CD4-positive, CD25-positive, alpha-beta regulatory T cell (primary cell): ENCODE measurements at regions not wholly inside any gene's neighbourhood (a gene's known extent, or its start where the extent isn't known, plus 50 kb on each side); places are given as distances from the start of the nearest gene placed in this dataset.

Experiments
- ATAC-seq, 2 donors: fragments of 150-1000 bp; cut with Tn5 transposase; one replicate each; pipeline ENCODE4 v1.10.0; 2021; ENCODE audit warnings: low read depth in 2 of 2, moderate number of reproducible peaks in 2 of 2, moderate library complexity in 1 of 2
- DNase-seq, 3 donors: peaks; one replicate each; pipeline versions ENCODE4 v3.0.0 to v3.0.0-alpha.2; 2012 to 2022; ENCODE audit warnings: mixed read lengths in 1 of 3
- H3K27ac ChIP-seq: one replicate; pipeline ENCODE4 v1.7.0; 2013; ENCODE audit warnings: mild to moderate bottlenecking, low read length; ENCODE audit not compliant: insufficient read depth, poor library complexity, severe bottlenecking
- H3K27me3 ChIP-seq: one replicate; pipeline ENCODE4 v1.7.0; 2013; ENCODE audit warnings: low read length; ENCODE audit not compliant: control insufficient read depth, insufficient read depth
- H3K36me3 ChIP-seq: one replicate; pipeline ENCODE4 v1.7.0; 2013; ENCODE audit warnings: mild to moderate bottlenecking, low read length, moderate library complexity; ENCODE audit not compliant: control insufficient read depth, insufficient read depth
- H3K4me1 ChIP-seq: 2 replicates; pipeline ENCODE4 v1.7.0; 2013; ENCODE audit warnings: mild to moderate bottlenecking, low read length; ENCODE audit not compliant: insufficient read depth, control insufficient read depth, poor library complexity, severe bottlenecking
- H3K4me3 ChIP-seq: one replicate; pipeline ENCODE4 v1.7.0; 2013; ENCODE audit warnings: low read depth, mild to moderate bottlenecking, low read length, moderate library complexity
- H3K9me3 ChIP-seq, 2 experiments: 1 replicate in 1 of 2; 2 replicates in 1 of 2; pipeline ENCODE4 v1.7.0; 2013; ENCODE audit warnings: low read length in 2 of 2, mild to moderate bottlenecking in 1 of 2, moderate library complexity in 1 of 2; ENCODE audit not compliant: control insufficient read depth in 2 of 2
- H3K27ac Mint-ChIP-seq, 3 donors: one replicate each; pipeline ENCODE4 v1.8.0; 2020 to 2022; ENCODE audit warnings: mild to moderate bottlenecking in 3 of 3, mixed read lengths in 3 of 3, moderate library complexity in 2 of 3
- H3K27me3 Mint-ChIP-seq: one replicate; pipeline ENCODE4 v1.8.0; 2022; ENCODE audit warnings: mild to moderate bottlenecking, mixed read lengths
- H3K36me3 Mint-ChIP-seq: one replicate; pipeline ENCODE4 v1.8.0; 2020; ENCODE audit warnings: mixed read lengths
- H3K4me1 Mint-ChIP-seq, 4 donors: one replicate each; pipeline ENCODE4 v1.8.0; 2020 to 2022; ENCODE audit warnings: mixed read lengths in 4 of 4, mild to moderate bottlenecking in 1 of 4
- H3K4me3 Mint-ChIP-seq, 4 donors: one replicate each; pipeline ENCODE4 v1.8.0; 2020 to 2022; ENCODE audit warnings: mild to moderate bottlenecking in 4 of 4, mixed read lengths in 4 of 4, moderate library complexity in 3 of 4
- H3K9me3 Mint-ChIP-seq, 7 donors: one replicate each; pipeline ENCODE4 v1.8.0; 2020 to 2022; ENCODE audit warnings: mixed read lengths in 7 of 7, mild to moderate bottlenecking in 3 of 7, moderate library complexity in 2 of 7

DNA sequence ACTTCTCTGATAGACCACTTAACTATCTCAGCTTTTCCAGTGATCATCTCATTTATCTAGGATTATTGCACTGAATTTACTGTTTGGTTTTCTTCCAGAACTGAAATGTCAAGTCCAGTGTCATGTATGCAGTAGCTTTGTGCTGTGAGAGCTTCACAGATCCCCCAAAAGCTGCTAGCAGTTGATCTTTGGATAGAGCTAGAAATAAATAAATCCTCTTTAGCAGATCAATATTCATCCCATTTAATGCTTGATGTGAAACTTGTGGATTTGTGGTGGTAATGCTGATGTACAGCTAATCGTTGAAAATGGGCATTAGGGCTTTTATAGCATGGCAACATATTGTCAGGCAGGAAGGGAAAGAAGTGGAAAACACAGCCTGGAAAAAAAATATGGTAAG, 509.6 kb upstream of the FAM241A start:
- Mint-ChIP-seq H3K27me3 (no peaks in the 10 kb centered on the region), H3K4me1 (no peaks in the 10 kb centered on the region), H3K36me3 (no peaks in the 10 kb centered on the region), H3K27ac (no peak overlapping the region), H3K4me3 (no peak overlapping the region), H3K9me3 (peaks cover 0 to 3% (median 0%) of the 10 kb centered on the region in 7 donors)
- Histone ChIP-seq H3K9me3 (no peaks in the 10 kb centered on the region), H3K27me3 (no peaks in the 10 kb centered on the region), H3K27ac (no peak overlapping the region), H3K4me1 (no peaks in the 10 kb centered on the region), H3K4me3 (no peak overlapping the region), H3K36me3 (no peaks in the 10 kb centered on the region)
- ATAC-seq (no peak), DNase-seq (no peak)

GRCh38 chr4:111636961-111637585, 508.2 kb upstream of the FAM241A start:
- Histone ChIP-seq H3K27me3 (no peaks in the 10 kb centered on the region), H3K4me3 (no peak overlapping the region), H3K9me3 (no peaks in the 10 kb centered on the region), H3K36me3 (no peaks in the 10 kb centered on the region), H3K27ac (no peak overlapping the region), H3K4me1 (no peaks in the 10 kb centered on the region)
- H3K36me3 Mint-ChIP-seq, result no peaks in the 10 kb centered on the region
- no peaks in the 10 kb centered on the region for H3K4me1 Mint-ChIP-seq
- H3K27ac Mint-ChIP-seq, result no peak overlapping the region
- no peaks in the 10 kb centered on the region for H3K27me3 Mint-ChIP-seq
- no peak overlapping the region for H3K4me3 Mint-ChIP-seq
- no peak for DNase-seq
- ATAC-seq, result no peak
- peaks cover 0 to 3% (median 0%) of the 10 kb centered on the region in 7 donors for H3K9me3 Mint-ChIP-seq

GRCh38 chr4:111639120-111639690, 506.0 kb upstream of the FAM241A start:
- Mint-ChIP-seq H3K4me1 (no peaks in the 10 kb centered on the region), H3K4me3 (no peak overlapping the region), H3K27ac (no peak overlapping the region), H3K9me3 (peaks cover 0 to 3% (median 0%) of the 10 kb centered on the region in 7 donors), H3K36me3 (no peaks in the 10 kb centered on the region), H3K27me3 (no peaks in the 10 kb centered on the region)
- Histone ChIP-seq H3K9me3 (no peaks in the 10 kb centered on the region), H3K4me3 (no peak overlapping the region), H3K4me1 (no peaks in the 10 kb centered on the region), H3K27ac (no peak overlapping the region), H3K27me3 (no peaks in the 10 kb centered on the region), H3K36me3 (no peaks in the 10 kb centered on the region)
- DNase-seq (no peak), ATAC-seq (no peak)

GRCh38 chr4:111639876-111640275, 505.4 kb upstream of the FAM241A start:
- Histone ChIP-seq H3K27me3 (no peaks in the 10 kb centered on the region), H3K4me3 (no peak overlapping the region), H3K36me3 (no peaks in the 10 kb centered on the region), H3K27ac (no peak overlapping the region), H3K9me3 (no peaks in the 10 kb centered on the region), H3K4me1 (no peaks in the 10 kb centered on the region)
- DNase-seq, result no peak
- no peak for ATAC-seq
- Mint-ChIP-seq H3K27me3 (no peaks in the 10 kb centered on the region), H3K36me3 (no peaks in the 10 kb centered on the region), H3K27ac (no peak overlapping the region), H3K4me3 (no peak overlapping the region), H3K4me1 (no peaks in the 10 kb centered on the region), H3K9me3 (peaks cover 0 to 3% (median 0%) of the 10 kb centered on the region in 7 donors)

DNA sequence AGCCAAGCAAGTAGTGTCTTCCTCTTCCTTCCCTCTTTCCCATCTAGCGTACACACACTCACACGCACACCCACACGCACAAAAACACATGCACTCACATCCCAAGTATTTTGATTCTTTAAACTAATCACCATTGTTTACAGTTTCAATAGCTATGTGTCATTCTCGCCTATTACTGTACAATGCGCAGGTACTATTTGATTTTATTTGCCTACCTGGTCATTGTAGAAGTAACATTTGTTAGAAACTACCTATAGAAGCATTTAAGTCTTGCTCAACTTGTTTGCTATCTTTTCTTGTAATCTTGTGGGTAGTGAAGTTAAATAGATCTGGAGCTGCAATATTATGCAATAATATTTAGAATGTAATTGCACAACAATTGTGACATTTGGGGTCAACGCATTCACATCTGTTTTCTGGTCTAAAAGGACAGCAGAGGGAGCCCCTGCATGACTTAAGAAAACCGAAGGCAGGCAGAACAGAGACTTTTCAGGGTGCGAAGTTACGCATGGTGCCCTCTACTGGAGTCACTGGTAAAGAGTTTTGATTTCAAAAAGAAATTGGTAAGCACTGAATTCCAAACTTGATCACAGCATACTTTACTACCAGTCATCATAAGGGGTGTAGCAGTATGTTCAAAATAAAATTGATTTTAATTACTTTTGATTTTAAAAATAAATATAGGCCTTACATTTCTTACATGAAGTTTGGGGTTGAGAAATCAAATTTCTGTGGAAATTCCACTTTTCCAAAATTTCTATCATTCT, 503.3 kb upstream of the FAM241A start:
- ATAC-seq (no peak), DNase-seq (peak in 1 of 3 donors; percentile 63)
- no peaks in the 10 kb centered on the region for H3K27me3 ChIP-seq
- no peak overlapping the region for H3K4me3 Mint-ChIP-seq
- no peaks in the 10 kb centered on the region for H3K4me1 ChIP-seq
- no peaks in the 10 kb centered on the region for H3K36me3 ChIP-seq
- peaks cover 0 to 5% (median 0%) of the 10 kb centered on the region in 7 donors for H3K9me3 Mint-ChIP-seq
- no peaks in the 10 kb centered on the region for H3K9me3 ChIP-seq
- H3K27ac ChIP-seq, result no peak overlapping the region
- no peaks in the 10 kb centered on the region for H3K4me1 Mint-ChIP-seq
- no peaks in the 10 kb centered on the region for H3K36me3 Mint-ChIP-seq
- no peaks in the 10 kb centered on the region for H3K27me3 Mint-ChIP-seq
- no peak overlapping the region for H3K27ac Mint-ChIP-seq
- no peak overlapping the region for H3K4me3 ChIP-seq

DNA sequence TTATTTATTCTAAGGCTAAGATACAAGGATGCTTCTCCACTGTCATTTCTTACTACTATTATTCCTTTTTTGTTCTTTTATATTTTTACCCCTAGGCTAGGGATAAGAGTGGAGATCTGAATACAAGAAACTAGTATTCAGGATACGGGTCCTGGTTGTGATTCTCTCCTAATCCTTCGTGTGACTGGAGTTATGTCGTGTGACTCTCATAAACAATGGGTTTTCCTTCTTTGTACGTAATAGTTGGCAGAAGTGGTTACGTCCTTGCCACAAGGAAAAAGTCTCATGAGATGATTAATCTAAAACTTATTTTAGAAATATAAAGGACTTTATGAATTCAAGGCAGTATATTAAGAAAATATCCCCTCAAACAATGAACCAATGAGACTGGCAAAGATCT, 497.2 kb upstream of the FAM241A start:
- no peaks in the 10 kb centered on the region for H3K4me1 Mint-ChIP-seq
- no peaks in the 10 kb centered on the region for H3K4me1 ChIP-seq

GRCh38 chr4:111649308-111649707, 495.9 kb upstream of the FAM241A start:
- Mint-ChIP-seq H3K36me3 (no peaks in the 10 kb centered on the region), H3K27me3 (no peaks in the 10 kb centered on the region), H3K4me3 (no peak overlapping the region), H3K4me1 (no peaks in the 10 kb centered on the region), H3K27ac (no peak overlapping the region), H3K9me3 (peaks cover 0 to 5% (median 2%) of the 10 kb centered on the region in 7 donors)
- no peak for ATAC-seq
- no peaks in the 10 kb centered on the region for H3K9me3 ChIP-seq
- no peak overlapping the region for H3K4me3 ChIP-seq
- no peaks in the 10 kb centered on the region for H3K27me3 ChIP-seq
- H3K36me3 ChIP-seq, result no peaks in the 10 kb centered on the region
- no peaks in the 10 kb centered on the region for H3K4me1 ChIP-seq
- no peak for DNase-seq
- no peak overlapping the region for H3K27ac ChIP-seq

More for the DNA sequence above, 497.2 kb upstream of the FAM241A start:
- DNase-seq, result no peak
- Mint-ChIP-seq H3K36me3 (no peaks in the 10 kb centered on the region), H3K9me3 (peaks cover 0 to 5% (median 2%) of the 10 kb centered on the region in 7 donors), H3K4me3 (no peak overlapping the region), H3K27ac (no peak overlapping the region), H3K27me3 (no peaks in the 10 kb centered on the region)
- Histone ChIP-seq H3K9me3 (no peaks in the 10 kb centered on the region), H3K27ac (no peak overlapping the region), H3K27me3 (no peaks in the 10 kb centered on the region), H3K4me3 (no peak overlapping the region), H3K36me3 (no peaks in the 10 kb centered on the region)
- no peak for ATAC-seq
